Body of pancreas (tissue), 4 donors: ENCODE measurements at regions not wholly inside any gene's neighbourhood (a gene's known extent, or its start where the extent isn't known, plus 50 kb on each side); places are given as distances from the start of the nearest gene placed in this dataset.

ENCODE experiments used
- ATAC-seq: fragments of 150-250 bp; one replicate; pipeline ENCODE4 v1.9.1; 2016
- DNase-seq, 4 donors: peaks; one replicate each; pipeline ENCODE4 v3.0.0-alpha.2; 2019
- H3K27ac ChIP-seq, 4 donors: fragments of 200-600 bp; sonication (generic); 1 replicate in 3 of 4; 2 replicates in 1 of 4; pipeline versions ENCODE4 v1.5.1 to v1.6.1; 2016 to 2019; ENCODE audit warnings: mild to moderate bottlenecking in 1 of 4, mixed read lengths in 1 of 4, moderate library complexity in 1 of 4
- H3K27me3 ChIP-seq, 2 donors: fragments of 200-600 bp; sonication (generic); one replicate each; pipeline ENCODE4 v1.6.0; 2016; ENCODE audit warnings: mild to moderate bottlenecking in 1 of 2
- H3K36me3 ChIP-seq, 2 donors: fragments of 200-600 bp; sonication (generic); replicated peaks in 1 of 2; 2 replicates each; pipeline ENCODE4 v1.5.1; 2016; ENCODE audit warnings: low read depth in 2 of 2; ENCODE audit not compliant: insufficient read depth in 1 of 2
- H3K4me1 ChIP-seq: fragments of 200-600 bp; sonication (generic); one replicate; pipeline ENCODE4 v1.6.0; 2016
- H3K4me3 ChIP-seq, 2 donors: fragments of 200-600 bp; sonication (generic); 1 replicate in 1 of 2; 2 replicates in 1 of 2; pipeline ENCODE4 v1.5.1; 2016 to 2019
- H3K9me3 ChIP-seq, 3 donors: fragments of 200-600 bp; sonication (generic); 1 replicate in 2 of 3; 2 replicates in 1 of 3; pipeline ENCODE4 v1.5.1; 2016
- CTCF ChIP-seq, 7 experiments: fragments of 450-650 bp in 4 of 7; fragments of 200-600 bp in 3 of 7; sonication (generic) in 3 of 7; IDR thresholded peaks; one replicate each; pipeline ENCODE4 v1.5.1; 2016 to 2019; ENCODE audit warnings: antibody characterized with exemption in 7 of 7
- POLR2A ChIP-seq, 3 donors: fragments of 450-650 bp; IDR thresholded peaks; one replicate each; pipeline ENCODE4 v1.6.1; 2016; ENCODE audit warnings: antibody characterized with exemption in 3 of 3, mild to moderate bottlenecking in 2 of 3
- WGBS, 2 donors: methylation state at CpG; one replicate each; pipeline ENCODE4 v1.1.5; 2017; 5-methylcytosine and 5-hydroxymethylcytosine counted together
- intact Hi-C: fragments of 100-400 bp; cut with DNase I; formaldehyde crosslinking; loops from one replicate; pipeline ENCODE4 v1.15.1; 2023

GRCh38 chr2:226674123-226674522, 125.5 kb downstream of the IRS1 start:
- H3K27me3 ChIP-seq: no peaks in the 10 kb centered on the region
- intact Hi-C loops: no loop called here
- no peaks in the 10 kb centered on the region for H3K9me3 ChIP-seq
- ATAC-seq: no peak
- 65 to 77% methylated on average over 2 of the region's 2 CpGs for WGBS, 2 donors
- no peaks in the 10 kb centered on the region for H3K4me1 ChIP-seq
- H3K36me3 ChIP-seq: no peaks in the 10 kb centered on the region
- no peak overlapping the region for H3K4me3 ChIP-seq
- no peak overlapping the region for H3K27ac ChIP-seq
- DNase-seq: no peak
- TF ChIP-seq POLR2A (IDR thresholded peaks at IDR 0.05) (no peak), CTCF (IDR thresholded peaks at IDR 0.05) (no peak)

- TF ChIP-seq CTCF (IDR thresholded peaks at IDR 0.05) (no peak), POLR2A (IDR thresholded peaks at IDR 0.05) (no peak)
- no peaks in the 10 kb centered on the region for H3K27me3 ChIP-seq
- intact Hi-C loops: no loop called here
- WGBS, 2 donors: 41 to 67% methylated on average over 4 of the region's 4 CpGs
- ATAC-seq (no peak), DNase-seq (peak in 2 of 4 donors; percentile 12 to 16)
- no peak overlapping the region for H3K27ac ChIP-seq
- no peaks in the 10 kb centered on the region for H3K36me3 ChIP-seq
- no peaks in the 10 kb centered on the region for H3K9me3 ChIP-seq
- H3K4me1 ChIP-seq: no peaks in the 10 kb centered on the region
- H3K4me3 ChIP-seq: no peak overlapping the region
These were observed 126.3 kb downstream of the IRS1 start for GRCh38 chr2:226673314-226673723.

GRCh38 chr2:226671141-226671676, 128.4 kb downstream of the IRS1 start:
- Histone ChIP-seq H3K9me3 (no peaks in the 10 kb centered on the region), H3K36me3 (no peaks in the 10 kb centered on the region), H3K27ac (no peak overlapping the region), H3K4me3 (no peak overlapping the region), H3K4me1 (no peaks in the 10 kb centered on the region), H3K27me3 (no peaks in the 10 kb centered on the region)
- DNase-seq (no peak), ATAC-seq (no peak)
- 64 to 87% methylated on average over 4 of the region's 4 CpGs for WGBS, 2 donors
- TF ChIP-seq POLR2A (IDR thresholded peaks at IDR 0.05): no peak
- TF ChIP-seq CTCF (IDR thresholded peaks at IDR 0.05): no peak
- intact Hi-C loops: no loop called here

GRCh38 chr2:226669905-226670304, 129.7 kb downstream of the IRS1 start:
- no peak for DNase-seq
- 65 to 75% methylated on average over 3 of the region's 3 CpGs for WGBS, 2 donors
- TF ChIP-seq CTCF (IDR thresholded peaks at IDR 0.05) (no peak), POLR2A (IDR thresholded peaks at IDR 0.05) (no peak)

GRCh38 chr2:226669249-226669648, 130.4 kb downstream of the IRS1 start:
- Histone ChIP-seq H3K27ac (no peak overlapping the region), H3K9me3 (no peaks in the 10 kb centered on the region), H3K36me3 (no peaks in the 10 kb centered on the region), H3K4me3 (no peak overlapping the region), H3K27me3 (no peaks in the 10 kb centered on the region), H3K4me1 (peaks cover 3% of the 10 kb centered on the region)
- 71 to 75% methylated on average over 4 of the region's 4 CpGs for WGBS, 2 donors
- intact Hi-C loops: no loop called here
- TF ChIP-seq POLR2A (IDR thresholded peaks at IDR 0.05) (no peak), CTCF (IDR thresholded peaks at IDR 0.05) (no peak)
- ATAC-seq (no peak), DNase-seq (no peak)

More at GRCh38 chr2:226669905-226670304, 129.7 kb downstream of the IRS1 start:
- Histone ChIP-seq H3K9me3 (no peaks in the 10 kb centered on the region), H3K27ac (no peak overlapping the region), H3K4me3 (no peak overlapping the region), H3K36me3 (no peaks in the 10 kb centered on the region), H3K4me1 (no peaks in the 10 kb centered on the region), H3K27me3 (no peaks in the 10 kb centered on the region)
- no peak for ATAC-seq
- intact Hi-C loops: no loop called here
